WTC11 (cell line): ENCODE measurements at regions not wholly inside any gene's neighbourhood (a gene's known extent, or its start where the extent isn't known, plus 50 kb on each side); places are given as distances from the start of the nearest gene placed in this dataset.

ENCODE experiments used
- ATAC-seq: fragments of 200-7000 bp; cut with Tn5 transposase; 2 replicates; pipeline ENCODE4 v1.10.0; 2021; ENCODE audit warnings: mild to moderate bottlenecking, moderate library complexity
- CTCF ChIA-PET: fragments of 300-600 bp; sonication (Branson Sonifier 250); formaldehyde crosslinking; loops from one replicate; lab custom pipeline; 2021; ENCODE audit warnings: antibody characterized with exemption; lab: Charles Lee
- POLR2A ChIA-PET: fragments of 350-600 bp; sonication (Branson Sonifier 250); formaldehyde crosslinking; loops from one replicate; lab custom pipeline; 2021; ENCODE audit warnings: antibody characterized with exemption; lab: Charles Lee
- DNase-seq: peaks from one replicate; pipeline ENCODE4 v3.0.0; 2021; ENCODE audit warnings: low spot score
- H3K27ac Mint-ChIP-seq: 2 replicates; pipeline ENCODE4 v1.8.0; 2021; ENCODE audit warnings: mixed read lengths
- H3K27me3 Mint-ChIP-seq: 2 replicates; pipeline ENCODE4 v1.8.0; 2021; ENCODE audit warnings: low read depth, mild to moderate bottlenecking, moderate library complexity, mixed read lengths
- H3K36me3 Mint-ChIP-seq: 2 replicates; pipeline ENCODE4 v1.8.0; 2021; ENCODE audit warnings: mixed read lengths
- H3K4me1 Mint-ChIP-seq: 2 replicates; pipeline ENCODE4 v1.8.0; 2022; ENCODE audit warnings: mixed read lengths
- H3K4me3 Mint-ChIP-seq: 2 replicates; pipeline ENCODE4 v1.8.0; 2021; ENCODE audit warnings: mild to moderate bottlenecking, moderate library complexity, mixed read lengths
- H3K9me3 Mint-ChIP-seq: 2 replicates; pipeline ENCODE4 v1.8.0; 2021; ENCODE audit warnings: mixed read lengths
- CBFB ChIP-seq: sonication (generic); formaldehyde crosslinking; IDR thresholded peaks from 2 replicates; pipeline ENCODE4 v1.8.1; 2022; ENCODE audit warnings: mild to moderate bottlenecking, low read depth, missing genetic modification reagents
- EMX1 ChIP-seq: fragments of 250-450 bp; sonication (Bioruptor Pico); IDR thresholded peaks from 2 replicates; pipeline ENCODE4 v1.8.0; 2021; ENCODE audit warnings: mild to moderate bottlenecking
- HMGA2 ChIP-seq: fragments of 250-450 bp; sonication (Bioruptor Pico); IDR thresholded peaks from 2 replicates; pipeline ENCODE4 v1.4.0; 2021; ENCODE audit warnings: mild to moderate bottlenecking, moderate library complexity
- MYBL2 ChIP-seq: sonication (generic); formaldehyde crosslinking; IDR thresholded peaks from 2 replicates; pipeline ENCODE4 v1.8.1; 2023; ENCODE audit warnings: mild to moderate bottlenecking, moderate library complexity, missing genetic modification reagents
- TCF7 ChIP-seq: sonication (generic); formaldehyde crosslinking; IDR thresholded peaks from 2 replicates; pipeline ENCODE4 v1.8.0; 2022; ENCODE audit warnings: mild to moderate bottlenecking, low read depth, missing genetic modification reagents, moderate library complexity
- ZNF219 ChIP-seq: sonication (generic); formaldehyde crosslinking; IDR thresholded peaks from 2 replicates; pipeline ENCODE4 v1.8.0; 2023; ENCODE audit warnings: missing genetic modification reagents, mild to moderate bottlenecking, borderline replicate concordance
- ZNF232 ChIP-seq: sonication (generic); formaldehyde crosslinking; IDR thresholded peaks from 2 replicates; pipeline ENCODE4 v1.8.0; 2022; ENCODE audit warnings: mild to moderate bottlenecking, missing genetic modification reagents
- ZNF416 ChIP-seq: fragments of 250-450 bp; sonication (Bioruptor Pico); IDR thresholded peaks from 2 replicates; pipeline ENCODE4 v1.9.0; 2021; ENCODE audit warnings: mild to moderate bottlenecking, inconsistent platforms
- ZNF423 ChIP-seq: fragments of 250-450 bp; sonication (Bioruptor Pico); IDR thresholded peaks from 2 replicates; pipeline ENCODE4 v2.1.2; 2022; ENCODE audit warnings: mild to moderate bottlenecking, moderate library complexity
- TF ChIP-seq, protein P1 (sequence below): sonication (generic); formaldehyde crosslinking; IDR thresholded peaks from 2 replicates; pipeline ENCODE4 v1.8.1; 2023; ENCODE audit warnings: mild to moderate bottlenecking, moderate library complexity, missing genetic modification reagents
- TF ChIP-seq, protein P2 (sequence below): fragments of 250-450 bp; sonication (Bioruptor Pico); IDR thresholded peaks from 2 replicates; pipeline ENCODE4 v1.9.0; 2021; ENCODE audit warnings: mild to moderate bottlenecking
- TF ChIP-seq, protein P3 (sequence below): fragments of 250-450 bp; sonication (Bioruptor Pico); IDR thresholded peaks from 2 replicates; pipeline ENCODE4 v1.9.0; 2021; ENCODE audit warnings: mild to moderate bottlenecking
- TF ChIP-seq, protein P4 (sequence below): sonication (generic); formaldehyde crosslinking; IDR thresholded peaks from 2 replicates; pipeline ENCODE4 v1.8.0; 2023; ENCODE audit warnings: mild to moderate bottlenecking, missing genetic modification reagents
- TF ChIP-seq, protein P5 (sequence below): sonication (generic); formaldehyde crosslinking; IDR thresholded peaks from 2 replicates; pipeline ENCODE4 v1.8.1; 2022; ENCODE audit warnings: missing genetic modification reagents, borderline replicate concordance
- TF ChIP-seq, protein P6 (sequence below): fragments of 200-600 bp; IDR thresholded peaks from 2 replicates; pipeline ENCODE4 v1.8.0; 2022; ENCODE audit warnings: antibody characterized with exemption
- TF ChIP-seq, protein P7 (sequence below): sonication (generic); formaldehyde crosslinking; IDR thresholded peaks from 2 replicates; pipeline ENCODE4 v1.8.0; 2022; ENCODE audit warnings: mild to moderate bottlenecking, missing genetic modification reagents
- TF ChIP-seq, protein P8 (sequence below): sonication (generic); formaldehyde crosslinking; IDR thresholded peaks from 2 replicates; pipeline ENCODE4 v1.8.1; 2022; ENCODE audit warnings: mild to moderate bottlenecking, moderate library complexity, missing genetic modification reagents

DNA sequence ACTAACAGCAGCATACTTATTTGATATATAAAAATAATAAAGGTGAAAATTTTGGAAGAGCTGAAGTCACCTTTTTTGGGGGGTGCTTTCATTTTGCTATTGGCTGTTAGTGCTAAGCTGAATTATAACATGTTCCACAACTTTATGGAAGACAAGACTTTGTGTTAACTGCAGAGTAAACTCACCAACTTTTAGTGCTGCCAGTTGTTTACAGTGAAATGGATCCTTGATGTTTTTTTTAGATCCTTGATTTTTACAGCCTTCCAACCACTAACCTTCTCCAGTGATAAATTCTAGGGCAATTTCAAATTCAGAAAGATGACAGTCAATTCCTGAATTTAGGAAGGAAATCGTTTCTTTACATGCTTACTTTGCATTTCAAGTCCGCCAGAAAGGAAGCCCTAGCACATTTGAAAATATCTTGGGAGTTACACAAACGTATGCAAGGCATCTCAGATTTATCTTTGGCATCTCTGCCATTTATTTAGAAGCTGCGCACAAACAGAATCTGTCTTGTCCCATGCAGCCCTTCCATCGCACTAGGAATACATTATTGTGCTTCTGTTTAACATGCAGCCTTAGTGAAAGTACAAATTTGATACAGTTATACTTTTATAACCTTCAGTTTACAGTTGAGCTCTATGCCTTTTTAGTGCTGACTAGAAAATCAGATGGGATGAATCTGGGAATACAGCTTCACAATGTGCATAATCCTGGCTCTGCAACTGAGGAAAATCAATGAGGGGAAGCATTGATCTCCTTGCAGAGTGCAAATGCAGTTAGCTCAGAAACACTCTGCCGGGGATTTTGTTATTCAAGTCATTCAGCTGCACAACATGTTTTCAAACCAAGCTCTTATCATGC is 142.4 kb upstream of the ZNF608 start:
- ATAC-seq (peak; percentile 60), DNase-seq (no peak)
- Mint-ChIP-seq H3K36me3 (peaks cover 17% of the 10 kb centered on the region), H3K27me3 (peaks cover 7% of the 10 kb centered on the region), H3K4me1 (peaks cover 36% of the 10 kb centered on the region), H3K9me3 (peaks cover 16% of the 10 kb centered on the region), H3K27ac (peak overlapping the region; percentile 61), H3K4me3 (peak overlapping the region; percentile 32)
- CTCF ChIA-PET = interaction anchor here (1.0 to 1.4 kb wide), 2 partner anchors 12 to 22 kb away, joined by 3 read pairs; no protein-coding TSS in a partner anchor
- POLR2A ChIA-PET = no interaction called here
- TF ChIP-seq, protein P1, sequence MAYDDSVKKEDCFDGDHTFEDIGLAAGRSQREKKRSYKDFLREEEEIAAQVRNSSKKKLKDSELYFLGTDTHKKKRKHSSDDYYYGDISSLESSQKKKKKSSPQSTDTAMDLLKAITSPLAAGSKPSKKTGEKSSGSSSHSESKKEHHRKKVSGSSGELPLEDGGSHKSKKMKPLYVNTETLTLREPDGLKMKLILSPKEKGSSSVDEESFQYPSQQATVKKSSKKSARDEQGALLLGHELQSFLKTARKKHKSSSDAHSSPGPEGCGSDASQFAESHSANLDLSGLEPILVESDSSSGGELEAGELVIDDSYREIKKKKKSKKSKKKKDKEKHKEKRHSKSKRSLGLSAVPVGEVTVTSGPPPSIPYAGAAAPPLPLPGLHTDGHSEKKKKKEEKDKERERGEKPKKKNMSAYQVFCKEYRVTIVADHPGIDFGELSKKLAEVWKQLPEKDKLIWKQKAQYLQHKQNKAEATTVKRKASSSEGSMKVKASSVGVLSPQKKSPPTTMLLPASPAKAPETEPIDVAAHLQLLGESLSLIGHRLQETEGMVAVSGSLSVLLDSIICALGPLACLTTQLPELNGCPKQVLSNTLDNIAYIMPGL (CRISPR knock-in tag) = no peak
- TF ChIP-seq ZNF416 (CRISPR knock-in tag) (no peak), HMGA2 (CRISPR knock-in tag) (no peak), MYBL2 (CRISPR knock-in tag) (no peak), CBFB (CRISPR knock-in tag) (no peak)
- TF ChIP-seq, protein P2, sequence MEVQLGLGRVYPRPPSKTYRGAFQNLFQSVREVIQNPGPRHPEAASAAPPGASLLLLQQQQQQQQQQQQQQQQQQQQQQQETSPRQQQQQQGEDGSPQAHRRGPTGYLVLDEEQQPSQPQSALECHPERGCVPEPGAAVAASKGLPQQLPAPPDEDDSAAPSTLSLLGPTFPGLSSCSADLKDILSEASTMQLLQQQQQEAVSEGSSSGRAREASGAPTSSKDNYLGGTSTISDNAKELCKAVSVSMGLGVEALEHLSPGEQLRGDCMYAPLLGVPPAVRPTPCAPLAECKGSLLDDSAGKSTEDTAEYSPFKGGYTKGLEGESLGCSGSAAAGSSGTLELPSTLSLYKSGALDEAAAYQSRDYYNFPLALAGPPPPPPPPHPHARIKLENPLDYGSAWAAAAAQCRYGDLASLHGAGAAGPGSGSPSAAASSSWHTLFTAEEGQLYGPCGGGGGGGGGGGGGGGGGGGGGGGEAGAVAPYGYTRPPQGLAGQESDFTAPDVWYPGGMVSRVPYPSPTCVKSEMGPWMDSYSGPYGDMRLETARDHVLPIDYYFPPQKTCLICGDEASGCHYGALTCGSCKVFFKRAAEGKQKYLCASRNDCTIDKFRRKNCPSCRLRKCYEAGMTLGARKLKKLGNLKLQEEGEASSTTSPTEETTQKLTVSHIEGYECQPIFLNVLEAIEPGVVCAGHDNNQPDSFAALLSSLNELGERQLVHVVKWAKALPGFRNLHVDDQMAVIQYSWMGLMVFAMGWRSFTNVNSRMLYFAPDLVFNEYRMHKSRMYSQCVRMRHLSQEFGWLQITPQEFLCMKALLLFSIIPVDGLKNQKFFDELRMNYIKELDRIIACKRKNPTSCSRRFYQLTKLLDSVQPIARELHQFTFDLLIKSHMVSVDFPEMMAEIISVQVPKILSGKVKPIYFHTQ (CRISPR knock-in tag) = no peak
- TF ChIP-seq, protein P3, sequence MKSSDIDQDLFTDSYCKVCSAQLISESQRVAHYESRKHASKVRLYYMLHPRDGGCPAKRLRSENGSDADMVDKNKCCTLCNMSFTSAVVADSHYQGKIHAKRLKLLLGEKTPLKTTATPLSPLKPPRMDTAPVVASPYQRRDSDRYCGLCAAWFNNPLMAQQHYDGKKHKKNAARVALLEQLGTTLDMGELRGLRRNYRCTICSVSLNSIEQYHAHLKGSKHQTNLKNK (CRISPR knock-in tag) = no peak
- TF ChIP-seq, protein P4, sequence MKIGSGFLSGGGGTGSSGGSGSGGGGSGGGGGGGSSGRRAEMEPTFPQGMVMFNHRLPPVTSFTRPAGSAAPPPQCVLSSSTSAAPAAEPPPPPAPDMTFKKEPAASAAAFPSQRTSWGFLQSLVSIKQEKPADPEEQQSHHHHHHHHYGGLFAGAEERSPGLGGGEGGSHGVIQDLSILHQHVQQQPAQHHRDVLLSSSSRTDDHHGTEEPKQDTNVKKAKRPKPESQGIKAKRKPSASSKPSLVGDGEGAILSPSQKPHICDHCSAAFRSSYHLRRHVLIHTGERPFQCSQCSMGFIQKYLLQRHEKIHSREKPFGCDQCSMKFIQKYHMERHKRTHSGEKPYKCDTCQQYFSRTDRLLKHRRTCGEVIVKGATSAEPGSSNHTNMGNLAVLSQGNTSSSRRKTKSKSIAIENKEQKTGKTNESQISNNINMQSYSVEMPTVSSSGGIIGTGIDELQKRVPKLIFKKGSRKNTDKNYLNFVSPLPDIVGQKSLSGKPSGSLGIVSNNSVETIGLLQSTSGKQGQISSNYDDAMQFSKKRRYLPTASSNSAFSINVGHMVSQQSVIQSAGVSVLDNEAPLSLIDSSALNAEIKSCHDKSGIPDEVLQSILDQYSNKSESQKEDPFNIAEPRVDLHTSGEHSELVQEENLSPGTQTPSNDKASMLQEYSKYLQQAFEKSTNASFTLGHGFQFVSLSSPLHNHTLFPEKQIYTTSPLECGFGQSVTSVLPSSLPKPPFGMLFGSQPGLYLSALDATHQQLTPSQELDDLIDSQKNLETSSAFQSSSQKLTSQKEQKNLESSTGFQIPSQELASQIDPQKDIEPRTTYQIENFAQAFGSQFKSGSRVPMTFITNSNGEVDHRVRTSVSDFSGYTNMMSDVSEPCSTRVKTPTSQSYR (CRISPR knock-in tag) = no peak
- TF ChIP-seq, protein P5, sequence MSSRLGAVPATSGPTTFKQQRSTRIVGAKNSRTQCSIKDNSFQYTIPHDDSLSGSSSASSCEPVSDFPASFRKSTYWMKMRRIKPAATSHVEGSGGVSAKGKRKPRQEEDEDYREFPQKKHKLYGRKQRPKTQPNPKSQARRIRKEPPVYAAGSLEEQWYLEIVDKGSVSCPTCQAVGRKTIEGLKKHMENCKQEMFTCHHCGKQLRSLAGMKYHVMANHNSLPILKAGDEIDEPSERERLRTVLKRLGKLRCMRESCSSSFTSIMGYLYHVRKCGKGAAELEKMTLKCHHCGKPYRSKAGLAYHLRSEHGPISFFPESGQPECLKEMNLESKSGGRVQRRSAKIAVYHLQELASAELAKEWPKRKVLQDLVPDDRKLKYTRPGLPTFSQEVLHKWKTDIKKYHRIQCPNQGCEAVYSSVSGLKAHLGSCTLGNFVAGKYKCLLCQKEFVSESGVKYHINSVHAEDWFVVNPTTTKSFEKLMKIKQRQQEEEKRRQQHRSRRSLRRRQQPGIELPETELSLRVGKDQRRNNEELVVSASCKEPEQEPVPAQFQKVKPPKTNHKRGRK (CRISPR knock-in tag) = no peak
- TF ChIP-seq, protein P6, sequence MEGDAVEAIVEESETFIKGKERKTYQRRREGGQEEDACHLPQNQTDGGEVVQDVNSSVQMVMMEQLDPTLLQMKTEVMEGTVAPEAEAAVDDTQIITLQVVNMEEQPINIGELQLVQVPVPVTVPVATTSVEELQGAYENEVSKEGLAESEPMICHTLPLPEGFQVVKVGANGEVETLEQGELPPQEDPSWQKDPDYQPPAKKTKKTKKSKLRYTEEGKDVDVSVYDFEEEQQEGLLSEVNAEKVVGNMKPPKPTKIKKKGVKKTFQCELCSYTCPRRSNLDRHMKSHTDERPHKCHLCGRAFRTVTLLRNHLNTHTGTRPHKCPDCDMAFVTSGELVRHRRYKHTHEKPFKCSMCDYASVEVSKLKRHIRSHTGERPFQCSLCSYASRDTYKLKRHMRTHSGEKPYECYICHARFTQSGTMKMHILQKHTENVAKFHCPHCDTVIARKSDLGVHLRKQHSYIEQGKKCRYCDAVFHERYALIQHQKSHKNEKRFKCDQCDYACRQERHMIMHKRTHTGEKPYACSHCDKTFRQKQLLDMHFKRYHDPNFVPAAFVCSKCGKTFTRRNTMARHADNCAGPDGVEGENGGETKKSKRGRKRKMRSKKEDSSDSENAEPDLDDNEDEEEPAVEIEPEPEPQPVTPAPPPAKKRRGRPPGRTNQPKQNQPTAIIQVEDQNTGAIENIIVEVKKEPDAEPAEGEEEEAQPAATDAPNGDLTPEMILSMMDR = no peak

DNA sequence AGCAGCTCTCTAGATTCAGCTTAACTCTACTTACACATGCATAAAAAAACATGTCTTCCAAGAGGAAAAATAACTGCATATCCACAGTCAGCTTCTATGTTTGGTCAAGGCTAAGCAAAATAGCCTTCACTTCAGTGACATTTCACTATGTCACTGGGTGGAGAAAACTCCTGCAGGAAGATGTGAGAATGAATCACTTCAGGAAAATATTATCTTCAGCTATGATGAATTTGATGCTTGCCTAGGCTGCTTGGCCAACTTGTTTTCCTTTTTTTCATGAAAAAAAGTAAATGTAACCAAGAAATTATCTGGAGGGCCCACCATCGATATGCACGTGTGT is 143.0 kb upstream of the ZNF608 start:
- Mint-ChIP-seq H3K4me3 (no peak overlapping the region; the same call in 1 of the 2 replicates), H3K27me3 (peaks cover 7% of the 10 kb centered on the region), H3K4me1 (peaks cover 36% of the 10 kb centered on the region), H3K27ac (peak overlapping the region; percentile 61; the same call in 1 of the 2 replicates), H3K36me3 (peaks cover 17% of the 10 kb centered on the region), H3K9me3 (peaks cover 16% of the 10 kb centered on the region)
- CTCF ChIA-PET = interaction anchor here (1.0 kb wide), 1 partner anchor 12 kb away, joined by 3 read pairs; no protein-coding TSS in a partner anchor
- DNase-seq (no peak), ATAC-seq (no peak)
- POLR2A ChIA-PET = no interaction called here
- TF ChIP-seq, protein P2 (CRISPR knock-in tag) = no peak
- TF ChIP-seq, protein P7, sequence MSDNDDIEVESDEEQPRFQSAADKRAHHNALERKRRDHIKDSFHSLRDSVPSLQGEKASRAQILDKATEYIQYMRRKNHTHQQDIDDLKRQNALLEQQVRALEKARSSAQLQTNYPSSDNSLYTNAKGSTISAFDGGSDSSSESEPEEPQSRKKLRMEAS (CRISPR knock-in tag) = no peak
- TF ChIP-seq TCF7 = no peak
- TF ChIP-seq, protein P8, sequence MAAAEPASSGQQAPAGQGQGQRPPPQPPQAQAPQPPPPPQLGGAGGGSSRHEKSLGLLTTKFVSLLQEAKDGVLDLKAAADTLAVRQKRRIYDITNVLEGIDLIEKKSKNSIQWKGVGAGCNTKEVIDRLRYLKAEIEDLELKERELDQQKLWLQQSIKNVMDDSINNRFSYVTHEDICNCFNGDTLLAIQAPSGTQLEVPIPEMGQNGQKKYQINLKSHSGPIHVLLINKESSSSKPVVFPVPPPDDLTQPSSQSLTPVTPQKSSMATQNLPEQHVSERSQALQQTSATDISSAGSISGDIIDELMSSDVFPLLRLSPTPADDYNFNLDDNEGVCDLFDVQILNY (CRISPR knock-in tag) = no peak
- no peak for TF ChIP-seq ZNF232
- TF ChIP-seq ZNF416 (CRISPR knock-in tag) = no peak
- TF ChIP-seq EMX1 (CRISPR knock-in tag) = no peak
- TF ChIP-seq ZNF423 (CRISPR knock-in tag) = no peak
- TF ChIP-seq ZNF219 = no peak
